ENCODE measurements at regions not wholly inside any gene's neighbourhood (a gene's known extent, or its start where the extent isn't known, plus 50 kb on each side); places are given as distances from the start of the nearest gene placed in this dataset.
"Not testable (repeated sequence)": the region's sequence is repeated elsewhere in the genome, so short reads cannot be mapped to it uniquely, and the experiment has no call there.

DNA sequence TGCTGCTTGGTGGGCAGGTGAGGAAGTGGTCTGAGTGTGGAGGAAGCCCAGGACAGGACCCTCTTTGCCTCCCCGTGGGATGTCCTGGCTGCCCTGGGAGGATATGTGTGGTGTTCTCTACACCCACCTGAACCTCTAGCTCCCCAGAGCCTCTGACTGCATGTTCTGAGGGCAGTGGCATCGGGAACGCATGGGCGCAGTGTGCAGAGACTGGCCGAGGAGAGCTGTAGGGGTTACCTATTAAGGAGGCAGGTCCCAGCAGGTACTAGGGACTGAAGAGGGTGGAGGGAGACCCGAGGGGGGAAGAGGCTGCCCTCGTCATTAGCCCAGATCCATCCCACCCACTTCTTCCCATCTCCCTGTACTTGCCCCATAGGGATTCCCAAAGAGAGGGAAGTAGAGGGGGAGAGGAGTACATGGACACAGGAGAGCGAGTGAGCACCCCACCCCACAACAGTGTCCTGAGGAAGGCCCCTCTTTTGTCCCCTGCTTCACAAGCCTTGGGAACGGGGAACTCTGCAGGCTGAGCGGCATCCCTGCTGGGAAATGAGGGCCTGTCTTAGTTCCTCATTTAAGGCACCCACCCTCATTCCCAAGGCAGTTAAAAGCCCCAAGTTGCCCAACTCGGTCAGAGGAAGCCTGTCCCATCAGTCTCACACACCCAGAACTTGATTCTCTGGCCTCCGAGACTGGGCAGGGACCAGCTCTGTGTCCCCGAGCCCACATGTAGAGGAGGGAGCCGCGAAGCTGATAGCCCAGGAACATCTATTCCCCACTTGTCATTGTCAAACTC lies 208.5 kb upstream of the PLGLB2 start:
- peak overlapping the region; percentile 34 for H3K27ac Mint-ChIP-seq
- H3K27me3 Mint-ChIP-seq (ENCODE audit: insufficient read depth); intact Hi-C loops (cut with micrococcal nuclease); H3K4me1 Mint-ChIP-seq (ENCODE audit: low read depth); H3K36me3 Mint-ChIP-seq (ENCODE audit: low read depth); H3K4me3 Mint-ChIP-seq; DNase-seq (ENCODE audit: low spot score); H3K9me3 Mint-ChIP-seq: not testable (repeated sequence)

DNA sequence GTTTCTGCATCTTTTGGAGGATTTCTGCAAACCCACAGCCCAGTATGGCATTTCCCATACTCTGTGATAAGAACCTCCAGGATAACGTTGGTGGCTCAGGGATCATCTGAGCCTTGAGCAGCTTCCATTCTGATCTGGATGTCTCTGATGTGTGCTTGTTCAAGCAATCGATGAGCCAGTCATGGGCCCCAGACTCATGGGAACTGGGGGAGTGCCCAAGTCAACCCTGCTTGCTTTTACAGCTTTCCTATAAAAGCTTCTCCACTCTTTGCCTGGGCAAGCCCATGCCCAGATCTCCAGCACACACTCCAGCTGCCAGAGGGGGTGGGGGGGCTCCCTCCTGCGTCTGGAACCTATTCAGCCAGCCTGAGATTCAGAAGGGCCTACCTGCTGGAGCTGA lies 207.6 kb upstream of the PLGLB2 start:
- H3K36me3 Mint-ChIP-seq (ENCODE audit: low read depth); H3K4me3 Mint-ChIP-seq; H3K4me1 Mint-ChIP-seq (ENCODE audit: low read depth); DNase-seq (ENCODE audit: low spot score); H3K27ac Mint-ChIP-seq; intact Hi-C loops (cut with micrococcal nuclease); H3K9me3 Mint-ChIP-seq; H3K27me3 Mint-ChIP-seq (ENCODE audit: insufficient read depth): not testable (repeated sequence)

DNA sequence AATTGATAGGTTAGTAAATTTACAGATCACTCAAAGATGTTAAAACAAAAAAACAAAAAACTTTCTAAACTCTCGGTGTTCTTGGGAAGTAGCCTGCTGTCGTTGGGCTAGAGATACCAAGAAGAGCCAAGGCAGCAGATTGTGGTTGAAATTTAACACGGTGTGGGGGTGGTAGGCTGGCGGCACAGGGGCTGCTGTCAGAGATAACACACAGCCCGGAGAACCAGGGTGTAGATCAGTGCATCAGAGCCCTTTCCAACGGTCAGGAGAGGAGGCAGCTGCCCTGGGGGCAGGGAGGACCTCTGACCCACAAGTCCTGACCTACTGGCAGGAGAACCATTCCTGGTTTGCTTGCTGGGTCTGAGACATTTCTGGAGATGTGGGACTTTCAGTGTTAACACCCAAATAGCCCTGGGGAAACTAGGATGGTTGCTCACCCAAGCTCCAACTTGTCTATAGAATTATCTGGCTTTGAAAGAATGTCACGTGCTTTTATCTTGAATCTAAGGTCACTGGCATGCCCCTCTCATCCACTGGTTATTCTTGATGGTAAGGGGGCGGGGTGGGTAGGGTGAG lies 205.2 kb upstream of the PLGLB2 start:
- H3K36me3 Mint-ChIP-seq (ENCODE audit: low read depth); intact Hi-C loops (cut with micrococcal nuclease); DNase-seq (ENCODE audit: low spot score); H3K9me3 Mint-ChIP-seq; H3K27me3 Mint-ChIP-seq (ENCODE audit: insufficient read depth); H3K4me1 Mint-ChIP-seq (ENCODE audit: low read depth): not testable (repeated sequence)
- peak overlapping the region; percentile 91 for H3K27ac Mint-ChIP-seq
- peak overlapping the region; percentile 8 for H3K4me3 Mint-ChIP-seq

DNA sequence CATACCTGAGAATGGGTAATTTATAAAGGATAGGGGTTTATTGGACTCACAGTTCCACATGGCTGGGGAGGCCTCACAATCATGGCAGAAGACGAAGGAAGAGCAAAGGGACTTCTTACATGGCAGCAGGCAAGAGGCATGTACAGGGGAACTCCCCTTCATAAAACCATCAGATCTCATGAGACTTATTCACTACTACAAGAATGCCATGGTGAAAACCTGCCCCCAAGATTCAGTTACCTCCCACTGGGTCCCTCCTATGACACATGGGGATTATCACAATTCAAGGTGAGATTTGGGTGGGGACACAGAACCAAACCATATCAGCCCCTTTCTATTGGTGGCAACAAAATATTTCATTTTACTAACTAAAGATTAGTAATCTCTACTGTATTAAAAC lies 204.1 kb upstream of the PLGLB2 start:
- DNase-seq (ENCODE audit: low spot score): not testable (repeated sequence)

DNA sequence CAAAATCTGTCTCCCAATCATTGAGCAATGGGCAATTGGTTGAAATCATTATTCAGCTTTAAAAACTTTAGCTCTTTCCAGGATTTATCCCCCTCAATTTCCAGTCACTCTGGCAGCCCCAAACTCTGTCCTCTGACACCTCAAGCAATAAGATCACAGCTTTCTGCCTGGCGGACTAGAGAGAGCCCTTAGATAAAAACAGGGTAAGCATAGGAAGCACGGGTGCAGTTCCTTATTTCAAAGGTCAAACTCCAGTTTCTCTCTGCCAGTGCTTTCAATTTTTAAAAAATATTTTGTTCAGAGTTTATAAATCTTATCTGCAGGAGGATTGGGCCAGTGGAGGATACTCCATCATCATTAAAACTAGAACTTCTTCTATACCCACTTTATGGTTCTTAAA lies 200.8 kb upstream of the PLGLB2 start:
- H3K4me1 Mint-ChIP-seq (ENCODE audit: low read depth): peaks cover 16% of the 10 kb centered on the region
- H3K27me3 Mint-ChIP-seq (ENCODE audit: insufficient read depth); DNase-seq (ENCODE audit: low spot score); H3K9me3 Mint-ChIP-seq; H3K27ac Mint-ChIP-seq; H3K36me3 Mint-ChIP-seq (ENCODE audit: low read depth); intact Hi-C loops (cut with micrococcal nuclease); H3K4me3 Mint-ChIP-seq: not testable (repeated sequence)

More for the DNA sequence above, 204.1 kb upstream of the PLGLB2 start:
- H3K4me3 Mint-ChIP-seq; H3K36me3 Mint-ChIP-seq (ENCODE audit: low read depth); H3K27ac Mint-ChIP-seq; H3K4me1 Mint-ChIP-seq (ENCODE audit: low read depth); intact Hi-C loops (cut with micrococcal nuclease); H3K27me3 Mint-ChIP-seq (ENCODE audit: insufficient read depth); H3K9me3 Mint-ChIP-seq: not testable (repeated sequence)

DNA sequence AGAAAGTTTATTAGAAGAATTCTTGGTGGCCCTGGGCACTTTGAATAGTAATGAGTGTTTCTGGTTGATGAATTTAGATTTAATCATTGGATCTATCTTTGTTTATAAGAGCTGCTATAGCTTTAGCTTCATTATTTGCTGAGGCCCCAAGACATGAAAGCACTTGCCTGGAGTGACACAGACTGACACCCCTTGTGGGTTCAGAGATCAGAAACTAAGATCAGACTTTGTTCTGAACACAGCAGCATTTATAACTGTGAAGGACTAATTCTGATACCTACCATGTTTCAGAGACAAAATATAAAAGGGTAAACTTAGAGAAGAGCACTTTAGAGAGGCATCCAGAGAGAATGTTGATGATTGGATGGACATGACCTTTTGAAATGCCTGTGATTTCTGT lies 199.9 kb upstream of the PLGLB2 start:
- H3K27me3 Mint-ChIP-seq (ENCODE audit: insufficient read depth); H3K9me3 Mint-ChIP-seq; DNase-seq (ENCODE audit: low spot score); H3K27ac Mint-ChIP-seq; intact Hi-C loops (cut with micrococcal nuclease); H3K36me3 Mint-ChIP-seq (ENCODE audit: low read depth); H3K4me3 Mint-ChIP-seq: not testable (repeated sequence)
- peaks cover 11% of the 10 kb centered on the region for H3K4me1 Mint-ChIP-seq (ENCODE audit: low read depth)

DNA sequence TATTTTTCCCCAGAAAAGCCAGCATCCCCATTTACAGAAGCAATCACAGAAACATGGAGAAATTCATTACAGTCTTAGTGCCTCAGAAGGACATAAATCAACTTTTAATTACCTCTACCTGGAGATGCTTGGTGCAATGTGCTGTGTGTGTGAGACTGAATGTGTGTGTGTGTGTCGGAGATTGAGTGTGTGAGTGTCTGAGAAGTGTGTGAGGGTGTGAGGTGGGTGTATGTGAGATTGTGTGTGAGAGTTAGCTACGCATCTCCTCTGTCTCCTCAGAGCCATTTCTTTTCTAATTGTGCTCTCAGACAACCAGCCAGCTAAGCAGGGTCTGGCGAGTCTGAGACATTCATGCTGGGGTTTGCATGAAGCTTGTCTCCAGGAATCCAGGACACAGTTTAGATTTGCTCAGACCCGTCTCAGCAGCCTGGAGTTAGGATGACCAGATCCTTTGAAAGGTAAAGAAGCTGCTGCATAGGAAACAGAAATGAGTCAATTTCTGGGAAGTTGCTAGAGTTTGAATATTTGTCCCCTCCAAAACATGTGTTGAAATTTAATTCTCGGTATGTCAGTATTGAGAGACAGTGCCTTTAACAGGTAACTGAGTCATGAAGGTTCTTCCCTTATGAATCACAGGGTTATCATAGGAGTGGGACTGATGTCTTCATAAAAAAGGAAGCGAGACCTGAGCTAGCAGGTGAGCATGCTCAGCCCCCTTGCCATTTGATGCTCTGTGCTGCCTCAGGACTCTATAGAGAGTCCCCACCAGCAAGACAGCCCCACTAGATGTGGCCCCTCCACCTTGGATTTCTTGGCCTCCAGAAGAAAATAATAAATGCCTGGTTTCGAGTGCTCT lies 199.0 kb upstream of the PLGLB2 start:
- H3K4me1 Mint-ChIP-seq (ENCODE audit: low read depth): peaks cover 11% of the 10 kb centered on the region
- H3K27me3 Mint-ChIP-seq (ENCODE audit: insufficient read depth); intact Hi-C loops (cut with micrococcal nuclease); DNase-seq (ENCODE audit: low spot score); H3K36me3 Mint-ChIP-seq (ENCODE audit: low read depth); H3K9me3 Mint-ChIP-seq: not testable (repeated sequence)
- peak overlapping the region; percentile 48 for H3K4me3 Mint-ChIP-seq
- H3K27ac Mint-ChIP-seq: peak overlapping the region; percentile 97

DNA sequence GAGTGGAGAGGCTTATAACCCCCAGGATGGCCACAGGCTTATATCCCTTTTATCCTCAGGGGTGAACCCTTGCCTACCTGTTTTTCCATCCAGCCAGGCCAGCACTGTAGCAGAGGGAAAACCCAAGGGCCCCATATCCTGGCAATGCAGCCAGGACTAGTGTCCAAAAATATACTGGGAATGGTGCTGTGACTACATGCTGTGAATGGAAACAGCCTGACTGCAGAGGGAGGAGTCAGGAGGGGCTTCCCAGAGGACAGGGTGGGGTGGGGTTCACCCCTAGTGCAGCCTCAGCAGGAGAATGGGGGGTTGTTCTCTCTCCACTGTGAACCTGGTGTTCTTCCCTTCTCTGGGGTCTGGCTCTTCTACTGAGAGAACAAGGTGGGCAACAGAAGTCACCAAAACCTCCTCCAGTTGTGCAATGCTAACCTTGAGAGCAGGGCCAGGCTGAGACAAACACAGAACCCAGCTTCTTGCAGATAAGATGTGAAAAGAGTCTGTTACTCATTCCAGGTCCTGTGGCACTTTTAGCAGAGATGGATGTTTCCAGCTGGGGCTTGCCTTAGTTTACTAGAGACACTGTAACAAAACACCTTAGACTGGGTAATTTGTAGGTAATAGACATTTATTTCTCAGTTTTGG lies 198.2 kb upstream of the PLGLB2 start:
- intact Hi-C loops (cut with micrococcal nuclease); H3K36me3 Mint-ChIP-seq (ENCODE audit: low read depth); H3K9me3 Mint-ChIP-seq; H3K27me3 Mint-ChIP-seq (ENCODE audit: insufficient read depth); DNase-seq (ENCODE audit: low spot score); H3K4me3 Mint-ChIP-seq: not testable (repeated sequence)
- Mint-ChIP-seq H3K27ac (peak overlapping the region; percentile 80), H3K4me1 (ENCODE audit: low read depth) (peaks cover 11% of the 10 kb centered on the region)

DNA sequence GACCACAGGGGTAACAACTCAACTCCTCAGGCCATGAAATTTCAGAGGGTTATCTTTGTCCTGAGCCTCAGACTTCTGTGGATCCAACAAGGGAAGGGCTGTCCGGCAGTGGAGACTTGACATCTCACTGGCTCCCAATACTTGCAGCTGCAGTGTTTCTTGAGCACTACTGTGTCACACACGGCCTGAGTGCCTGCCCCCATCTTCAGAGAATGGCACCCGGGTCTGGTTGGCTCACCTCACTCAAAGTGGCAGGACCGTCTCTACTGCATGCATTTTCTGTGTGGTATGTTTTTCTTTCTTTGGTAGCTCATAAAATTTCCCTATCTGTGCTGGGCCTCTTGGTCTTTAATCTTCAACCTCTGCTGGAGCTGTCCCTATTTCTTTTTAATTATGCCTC lies 193.2 kb upstream of the PLGLB2 start:
- H3K9me3 Mint-ChIP-seq; H3K36me3 Mint-ChIP-seq (ENCODE audit: low read depth); H3K27me3 Mint-ChIP-seq (ENCODE audit: insufficient read depth); DNase-seq (ENCODE audit: low spot score); H3K4me3 Mint-ChIP-seq; intact Hi-C loops (cut with micrococcal nuclease); H3K27ac Mint-ChIP-seq: not testable (repeated sequence)
- H3K4me1 Mint-ChIP-seq (ENCODE audit: low read depth): peaks cover 10% of the 10 kb centered on the region

DNA sequence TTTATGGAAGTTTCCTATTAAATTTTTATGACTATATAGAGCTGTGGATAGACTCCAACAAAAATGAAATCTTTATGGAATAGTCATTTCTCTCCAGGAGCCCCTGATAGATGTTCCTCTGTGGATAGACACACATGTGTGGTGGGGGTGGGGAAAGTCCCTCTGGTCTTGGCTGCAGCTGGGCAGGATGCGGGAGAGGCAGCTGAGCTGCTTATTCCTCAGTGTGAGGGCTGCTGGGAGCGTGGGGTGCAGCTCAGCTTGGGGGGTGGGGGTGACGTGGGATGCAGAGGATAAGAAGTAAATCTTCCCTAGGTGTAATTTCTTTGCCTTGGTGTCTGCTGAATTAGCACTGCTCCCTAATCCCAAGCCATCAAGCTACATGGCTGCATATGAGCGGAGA lies 192.8 kb upstream of the PLGLB2 start:
- H3K9me3 Mint-ChIP-seq; H3K27me3 Mint-ChIP-seq (ENCODE audit: insufficient read depth); H3K4me3 Mint-ChIP-seq; DNase-seq (ENCODE audit: low spot score); intact Hi-C loops (cut with micrococcal nuclease); H3K27ac Mint-ChIP-seq; H3K36me3 Mint-ChIP-seq (ENCODE audit: low read depth): not testable (repeated sequence)
- peaks cover 10% of the 10 kb centered on the region for H3K4me1 Mint-ChIP-seq (ENCODE audit: low read depth)

DNA sequence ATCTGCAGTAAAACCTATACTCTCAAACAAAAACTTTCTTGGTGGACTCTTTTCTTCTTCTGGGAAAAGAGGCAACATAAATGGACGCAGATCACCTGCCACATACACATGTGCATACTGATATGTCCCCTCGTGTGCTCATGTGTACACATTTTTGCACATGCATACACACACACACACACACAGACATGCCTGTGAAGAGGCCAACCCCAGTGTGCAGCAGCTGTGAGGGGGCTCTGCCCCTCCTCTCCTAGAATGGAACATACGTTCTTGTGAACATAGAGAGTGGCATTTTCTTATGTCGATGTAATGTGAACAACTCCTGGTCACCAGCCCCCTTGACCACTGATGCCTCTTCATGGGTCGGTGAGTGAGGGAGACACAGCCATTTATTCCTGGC lies 188.9 kb upstream of the PLGLB2 start:
- H3K9me3 Mint-ChIP-seq; H3K4me1 Mint-ChIP-seq (ENCODE audit: low read depth); DNase-seq (ENCODE audit: low spot score); H3K27ac Mint-ChIP-seq; H3K27me3 Mint-ChIP-seq (ENCODE audit: insufficient read depth); H3K4me3 Mint-ChIP-seq; intact Hi-C loops (cut with micrococcal nuclease); H3K36me3 Mint-ChIP-seq (ENCODE audit: low read depth): not testable (repeated sequence)

DNA sequence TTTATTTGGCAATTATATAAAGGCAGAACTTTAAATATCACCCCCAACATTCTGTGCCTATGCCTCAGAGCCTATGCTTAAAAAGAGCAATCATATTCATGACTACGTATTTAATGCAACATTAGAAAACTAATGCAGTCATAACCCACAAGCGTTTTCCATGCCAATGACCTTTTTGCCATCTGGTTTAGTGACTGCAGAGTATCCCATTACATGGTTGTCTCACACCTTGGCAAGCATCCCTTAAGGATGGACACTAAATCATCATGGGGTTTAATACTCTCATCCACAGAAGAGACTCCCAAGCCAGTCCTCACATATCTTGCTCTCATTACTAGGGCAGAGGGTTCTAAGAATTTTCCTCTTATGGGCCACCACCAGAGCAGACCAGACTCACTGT lies 188.2 kb upstream of the PLGLB2 start:
- H3K27ac Mint-ChIP-seq; H3K36me3 Mint-ChIP-seq (ENCODE audit: low read depth); H3K27me3 Mint-ChIP-seq (ENCODE audit: insufficient read depth); H3K4me3 Mint-ChIP-seq; intact Hi-C loops (cut with micrococcal nuclease); H3K9me3 Mint-ChIP-seq; H3K4me1 Mint-ChIP-seq (ENCODE audit: low read depth); DNase-seq (ENCODE audit: low spot score): not testable (repeated sequence)

DNA sequence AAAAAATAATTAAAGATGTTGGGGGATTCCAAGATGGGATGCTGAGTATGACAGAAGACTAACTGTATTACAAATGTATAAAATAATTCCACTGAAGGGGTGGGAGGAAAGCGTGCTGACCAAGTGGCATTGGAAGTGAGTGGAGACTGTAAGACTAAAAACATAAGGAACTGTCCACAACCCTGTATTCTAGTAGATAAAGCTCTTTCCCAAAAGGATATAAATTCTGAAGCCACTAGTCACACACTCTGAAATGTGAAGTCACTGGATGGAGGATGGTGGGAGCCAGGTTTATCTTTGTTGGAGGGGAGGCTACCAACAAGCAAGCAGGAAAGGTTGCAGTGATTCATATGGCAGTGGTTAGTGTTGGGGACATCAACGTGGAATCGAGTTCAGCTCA lies 182.8 kb upstream of the PLGLB2 start:
- H3K27ac Mint-ChIP-seq; DNase-seq (ENCODE audit: low spot score); H3K27me3 Mint-ChIP-seq (ENCODE audit: insufficient read depth); H3K4me3 Mint-ChIP-seq; intact Hi-C loops (cut with micrococcal nuclease); H3K9me3 Mint-ChIP-seq: not testable (repeated sequence)
- H3K4me1 Mint-ChIP-seq (ENCODE audit: low read depth): peaks cover 12% of the 10 kb centered on the region
- peaks cover 12% of the 10 kb centered on the region for H3K36me3 Mint-ChIP-seq (ENCODE audit: low read depth)

All from activated T-helper 1 cell treated with anti-CD3 and anti-CD28 coated beads, Interleukin-12 subunit alpha, Interleukin-12 subunit beta, Interleukin-2, Interleukin-4 antibody, amounts not matched to agents 30 ng/mL and 10 ng/mL and 1 ng/mL, durations not matched to agents 14 hours and 24 hours and 36 hours (primary cell).